ENCODE measurements at regions not wholly inside any gene's neighbourhood (a gene's known extent, or its start where the extent isn't known, plus 50 kb on each side); places are given as distances from the start of the nearest gene placed in this dataset.
"Not testable (repeated sequence)": the region's sequence is repeated elsewhere in the genome, so short reads cannot be mapped to it uniquely, and the experiment has no call there.

DNA sequence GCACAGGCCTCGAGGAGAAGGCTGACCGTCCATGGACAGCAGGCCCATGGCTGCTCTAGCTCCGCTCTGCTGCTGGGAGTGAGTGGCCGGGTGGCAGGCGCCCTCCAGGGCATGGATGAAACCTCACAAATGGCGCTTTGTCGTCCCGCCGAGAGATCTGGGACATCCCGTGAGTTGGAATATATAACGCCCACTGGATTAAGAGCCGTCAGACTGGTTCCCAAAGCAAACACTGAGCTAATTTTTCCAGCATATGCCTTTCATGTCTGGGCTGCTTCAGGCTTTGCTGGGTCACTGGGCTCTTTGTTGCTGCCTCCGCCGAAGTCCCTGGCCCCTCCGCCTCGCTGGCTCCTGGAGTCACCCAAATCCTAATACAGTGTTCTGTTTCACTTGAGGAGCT, 266.3 kb downstream of the FOXL1 start:
- no peak for DNase-seq

DNA sequence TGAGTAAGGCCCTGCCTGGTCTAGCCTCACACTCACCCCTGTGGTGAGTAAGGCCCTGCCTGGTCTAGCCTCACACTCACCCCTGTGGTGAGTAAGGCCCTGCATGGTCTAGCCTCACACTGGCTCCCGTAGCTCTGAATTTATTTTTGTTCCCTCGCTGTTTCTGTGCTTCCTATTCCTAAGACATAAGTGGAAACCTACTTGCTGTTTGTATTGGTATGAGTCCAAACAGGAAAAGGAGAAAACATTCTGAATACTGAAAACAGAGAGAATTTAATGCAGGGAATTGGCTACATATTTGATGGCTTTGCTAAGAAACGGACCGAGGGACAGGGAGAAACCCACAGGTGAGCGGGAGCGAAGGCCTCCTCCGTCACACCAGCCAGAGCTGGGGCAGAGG, 267.8 kb downstream of the FOXL1 start:
- no peak for DNase-seq

DNA sequence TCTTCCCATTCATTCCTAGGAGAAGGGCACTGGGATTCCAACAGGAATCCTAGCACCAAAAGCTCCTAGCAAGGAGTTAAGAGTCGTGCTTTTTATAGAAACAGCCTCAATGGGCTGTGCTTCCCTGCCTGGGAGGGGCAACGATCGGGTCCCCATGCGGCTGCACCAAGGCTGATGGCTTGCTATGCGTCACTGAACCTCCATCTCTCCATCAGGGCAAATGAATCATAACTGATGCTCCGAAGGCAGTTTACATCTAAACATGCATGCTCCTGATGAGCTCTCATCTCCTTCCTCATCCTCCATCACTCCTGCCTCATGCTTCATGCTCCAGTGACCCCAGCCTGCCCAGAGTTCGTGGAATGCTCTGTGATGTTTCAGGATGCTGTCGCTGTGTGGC, 270.5 kb downstream of the FOXL1 start:
- no peak for DNase-seq

DNA sequence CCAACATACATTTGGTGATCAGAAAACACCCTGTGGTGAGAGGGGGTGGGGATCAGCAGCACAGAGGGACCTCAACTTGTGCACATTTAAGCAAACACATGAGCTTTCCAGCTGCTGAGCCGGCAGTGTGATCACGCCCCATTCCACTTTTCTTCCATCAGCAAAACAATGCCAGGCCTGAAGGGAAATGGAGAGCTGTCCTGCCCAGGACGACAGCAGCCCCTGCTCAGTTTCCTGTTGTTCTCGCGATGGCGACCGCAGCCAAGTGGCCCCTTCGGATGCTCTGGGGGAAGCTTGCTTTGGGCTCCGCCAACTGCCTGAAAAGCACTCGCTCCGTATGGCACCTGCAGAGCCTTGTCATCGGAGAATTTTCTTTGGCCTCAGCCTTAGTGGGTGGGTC, 272.3 kb downstream of the FOXL1 start:
- DNase-seq, result no peak

DNA sequence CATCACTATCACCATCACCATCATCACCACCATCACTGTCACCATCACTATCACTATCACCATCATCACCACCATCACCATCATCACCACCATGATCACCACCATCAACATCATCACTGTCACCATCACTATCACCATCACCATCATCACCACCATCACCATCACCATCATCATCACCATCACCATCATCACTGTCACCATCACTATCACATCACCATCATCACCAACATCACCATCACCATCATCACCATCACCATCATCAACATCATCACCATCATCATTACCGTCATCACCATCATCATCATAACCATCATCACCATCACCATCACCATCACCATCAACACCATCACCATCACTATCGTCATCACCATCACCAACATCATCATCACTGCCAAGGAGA, 273.8 kb downstream of the FOXL1 start:
- no peak for DNase-seq

DNA sequence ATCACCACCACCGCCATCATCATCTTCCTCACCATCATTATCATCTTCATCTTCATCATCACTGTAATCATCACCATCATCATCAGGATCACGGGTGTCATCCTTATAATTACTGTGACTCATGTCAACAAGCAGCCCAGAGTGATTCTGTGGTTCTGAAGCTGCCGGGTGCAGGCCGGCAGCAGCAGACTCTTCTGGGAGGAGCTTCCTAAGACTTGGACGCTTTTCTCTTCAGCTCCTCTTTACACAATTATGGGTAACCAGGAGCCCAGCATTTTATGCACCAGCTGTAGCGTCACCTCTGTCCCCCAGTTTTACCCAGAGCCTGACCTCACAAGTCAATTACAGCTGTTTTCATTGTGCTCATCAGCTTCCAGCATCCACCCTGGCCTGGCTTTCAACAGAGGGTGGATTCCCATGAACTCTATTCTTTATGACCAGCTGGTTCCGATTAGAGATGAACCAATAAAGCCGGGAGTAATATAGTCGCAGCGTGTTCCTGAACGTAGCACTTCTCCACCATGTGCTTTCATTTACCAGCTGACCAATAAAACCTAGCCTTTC, 275.8 kb downstream of the FOXL1 start:
- DNase-seq, result no peak

DNA sequence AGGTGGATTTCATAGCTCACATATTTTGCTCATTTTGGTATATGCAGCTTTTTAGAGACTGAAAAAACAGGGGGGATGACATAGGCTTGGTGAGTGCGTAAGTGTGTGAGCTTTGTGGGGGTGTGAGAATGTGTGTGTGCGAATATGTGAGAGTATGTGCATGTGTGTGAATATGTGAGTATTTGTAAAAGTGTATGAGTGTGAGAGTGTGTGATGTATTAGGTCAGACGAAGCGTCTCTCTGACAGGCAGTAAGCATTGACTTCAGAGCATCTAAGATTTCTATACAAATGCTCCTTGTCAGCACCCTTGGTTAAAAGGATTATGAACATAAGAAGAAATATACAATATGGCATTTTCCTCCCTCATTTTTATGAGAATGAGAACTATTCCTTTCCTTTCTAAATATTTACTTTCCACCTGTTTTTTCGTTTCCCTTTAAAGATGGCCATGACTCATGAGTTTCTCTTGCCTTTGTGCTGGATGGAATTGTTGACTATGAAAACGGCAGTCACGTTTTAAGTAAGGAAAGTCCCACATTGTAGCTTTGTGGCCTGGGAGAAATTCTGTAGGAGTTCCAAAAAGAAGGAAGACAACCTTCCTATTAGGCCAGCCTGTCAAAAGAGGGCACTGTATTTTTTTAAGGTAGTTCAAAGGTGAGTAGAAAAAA, 276.4 kb downstream of the FOXL1 start:
- no peak for DNase-seq

DNA sequence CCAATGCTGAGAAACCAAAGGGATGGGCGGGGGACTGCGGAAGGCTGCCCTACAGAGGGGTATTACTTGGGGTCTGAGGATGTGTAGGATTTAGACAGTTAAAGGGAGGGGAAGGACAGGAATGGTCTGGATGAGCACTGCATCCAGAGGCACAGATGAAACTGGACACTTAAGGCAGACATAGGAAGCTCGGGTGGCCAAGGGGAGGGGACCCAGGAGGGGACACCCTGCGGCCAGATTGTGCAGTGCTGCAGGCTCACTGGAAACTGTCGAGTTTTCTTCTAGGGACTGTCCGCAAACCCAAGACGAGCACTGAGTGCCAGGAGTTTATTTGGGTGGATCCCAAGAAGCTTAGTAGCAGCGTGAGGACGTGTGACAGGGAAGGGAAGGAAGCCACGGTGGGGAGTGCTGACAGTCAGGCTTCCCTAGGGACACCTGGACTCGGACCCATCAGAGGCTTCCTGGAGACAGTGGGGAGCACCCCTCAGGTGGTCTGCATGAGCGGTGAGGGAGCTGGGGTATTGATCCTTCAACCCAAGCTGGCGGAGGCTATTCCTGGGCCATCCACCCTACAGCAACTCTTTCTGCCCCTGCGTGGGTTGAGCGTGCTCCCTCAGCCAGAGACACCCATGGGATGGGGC, 278.7 kb downstream of the FOXL1 start:
- no peak for DNase-seq

DNA sequence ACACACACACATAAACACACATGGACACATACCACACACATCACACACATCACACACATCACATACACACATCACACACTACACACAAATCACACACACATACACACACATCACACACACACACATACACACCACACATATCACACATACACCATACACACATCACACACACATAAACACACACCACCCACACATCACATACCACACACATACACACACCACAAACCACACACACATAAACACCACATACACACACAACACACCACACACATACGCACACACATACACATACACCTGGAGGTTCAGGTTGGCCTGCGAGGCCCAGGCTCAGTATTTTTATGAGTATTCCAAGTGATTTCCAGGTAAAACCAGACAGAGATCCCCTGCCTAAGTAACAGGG, 279.5 kb downstream of the FOXL1 start:
- no peak for DNase-seq

DNA sequence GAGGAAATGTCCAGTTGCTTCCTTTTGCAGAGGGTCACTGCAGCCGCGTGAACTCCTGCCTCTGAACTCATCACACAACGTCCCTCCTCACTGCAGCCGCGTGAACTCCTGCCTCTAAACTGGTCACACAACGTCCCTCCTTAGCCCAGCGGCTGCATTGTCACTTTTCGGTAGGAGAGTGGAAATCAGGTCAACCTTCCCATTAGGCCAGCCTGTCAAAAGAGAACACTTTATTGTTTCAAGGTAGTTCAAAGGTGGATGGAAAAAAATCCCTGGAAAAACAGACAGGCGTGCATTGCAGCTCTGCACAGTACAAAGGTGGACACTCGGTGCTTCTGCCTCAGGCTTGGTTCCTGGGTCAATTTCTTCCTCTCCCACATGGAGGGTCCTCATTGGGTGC, 280.2 kb downstream of the FOXL1 start:
- no peak for DNase-seq

DNA sequence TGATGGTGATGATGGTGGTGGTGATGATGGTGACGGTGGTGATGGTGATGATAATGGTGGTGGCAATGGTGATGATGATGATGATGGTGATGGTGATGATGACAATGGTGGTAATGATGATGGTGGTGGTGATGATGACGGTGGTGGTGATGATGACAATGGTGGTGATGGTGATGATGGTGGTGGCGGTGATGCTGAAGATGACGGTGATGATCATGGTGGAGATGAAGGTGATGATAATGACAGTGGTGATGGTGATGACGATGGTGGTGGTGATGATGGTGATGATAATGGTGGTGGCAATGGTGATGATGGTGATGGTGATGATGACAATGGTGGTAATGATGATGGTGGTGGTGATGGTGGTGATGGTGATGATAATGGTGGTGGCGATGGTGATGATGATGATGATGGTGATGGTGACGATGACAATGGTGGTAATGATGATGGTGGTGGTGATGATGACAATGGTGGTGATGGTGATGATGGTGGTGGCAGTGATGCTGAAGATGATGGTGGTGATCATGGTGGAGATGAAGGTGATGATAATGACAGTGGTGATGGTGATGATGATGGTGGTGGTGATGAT, 283.0 kb downstream of the FOXL1 start:
- not testable (repeated sequence) for DNase-seq

DNA sequence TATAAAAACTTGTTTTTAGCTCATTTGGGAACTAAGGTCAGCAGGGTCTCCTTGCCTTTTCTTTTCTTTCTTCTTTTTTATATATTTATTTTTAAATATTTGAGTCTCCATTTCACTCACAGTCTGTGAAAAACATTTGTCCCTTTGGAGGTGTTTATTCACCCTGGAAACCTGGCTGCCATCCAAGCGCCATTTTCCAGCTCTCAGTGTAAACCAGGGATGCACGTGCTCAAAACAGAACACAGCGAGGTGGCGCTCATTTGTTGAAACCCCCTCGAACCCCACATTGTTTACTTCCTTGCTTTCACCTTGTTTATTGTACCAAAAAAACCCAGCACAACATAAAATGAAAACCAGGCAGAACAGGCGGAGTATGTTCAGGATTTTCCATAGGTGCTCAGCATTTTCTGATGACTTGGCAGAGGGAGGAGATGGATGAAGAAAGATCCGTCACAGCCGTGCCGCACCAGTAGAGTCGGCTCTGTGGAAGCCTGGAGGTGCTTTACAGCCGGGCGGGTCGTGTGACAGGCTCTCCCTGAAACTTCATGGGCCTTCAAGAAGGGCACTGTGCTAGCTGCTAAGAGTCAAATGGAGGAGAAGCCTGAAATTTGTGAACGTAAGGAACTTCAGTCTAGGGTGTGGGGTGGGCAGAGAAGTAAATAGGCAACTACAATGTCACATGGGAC, 284.4 kb downstream of the FOXL1 start:
- no peak for DNase-seq

DNA sequence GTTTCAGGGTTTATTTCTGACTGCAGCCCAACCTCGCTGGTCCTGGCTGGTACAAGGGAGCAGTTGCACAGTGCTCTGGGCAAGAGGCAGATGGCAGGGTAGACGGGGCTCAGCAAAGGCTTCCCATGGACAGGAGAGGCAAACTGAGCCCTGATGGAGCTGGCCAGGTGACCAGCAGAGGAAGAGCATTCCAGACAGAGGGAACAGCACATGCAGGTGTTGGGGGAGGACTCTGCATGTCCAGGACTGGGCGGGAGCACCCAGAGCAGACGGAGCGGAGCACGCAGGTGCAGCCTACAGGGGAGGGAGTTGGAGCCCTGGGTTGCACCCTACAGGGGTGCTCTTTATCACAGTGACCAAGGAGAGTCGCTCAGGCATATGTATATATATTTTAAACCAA, 285.3 kb downstream of the FOXL1 start:
- no peak for DNase-seq

DNA sequence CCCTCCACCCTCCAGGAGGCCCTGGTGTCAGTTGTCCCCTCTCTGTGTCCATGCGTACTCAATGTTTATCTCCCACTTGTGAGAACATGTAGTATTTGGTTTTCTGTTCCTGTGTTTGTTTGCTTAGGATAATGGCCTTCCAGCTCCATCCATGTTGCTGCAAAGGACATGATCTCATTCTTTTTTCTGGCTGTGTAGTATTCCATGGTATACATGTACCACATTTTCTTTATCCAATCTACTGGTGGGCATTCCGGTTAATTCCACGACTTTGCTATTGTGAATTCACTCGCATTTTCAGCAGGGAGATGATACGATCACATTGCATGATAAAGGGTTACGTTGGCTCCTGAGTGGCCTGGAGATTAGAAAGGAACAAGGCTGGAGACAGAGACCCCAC, 286.2 kb downstream of the FOXL1 start:
- DNase-seq, result no peak

DNA sequence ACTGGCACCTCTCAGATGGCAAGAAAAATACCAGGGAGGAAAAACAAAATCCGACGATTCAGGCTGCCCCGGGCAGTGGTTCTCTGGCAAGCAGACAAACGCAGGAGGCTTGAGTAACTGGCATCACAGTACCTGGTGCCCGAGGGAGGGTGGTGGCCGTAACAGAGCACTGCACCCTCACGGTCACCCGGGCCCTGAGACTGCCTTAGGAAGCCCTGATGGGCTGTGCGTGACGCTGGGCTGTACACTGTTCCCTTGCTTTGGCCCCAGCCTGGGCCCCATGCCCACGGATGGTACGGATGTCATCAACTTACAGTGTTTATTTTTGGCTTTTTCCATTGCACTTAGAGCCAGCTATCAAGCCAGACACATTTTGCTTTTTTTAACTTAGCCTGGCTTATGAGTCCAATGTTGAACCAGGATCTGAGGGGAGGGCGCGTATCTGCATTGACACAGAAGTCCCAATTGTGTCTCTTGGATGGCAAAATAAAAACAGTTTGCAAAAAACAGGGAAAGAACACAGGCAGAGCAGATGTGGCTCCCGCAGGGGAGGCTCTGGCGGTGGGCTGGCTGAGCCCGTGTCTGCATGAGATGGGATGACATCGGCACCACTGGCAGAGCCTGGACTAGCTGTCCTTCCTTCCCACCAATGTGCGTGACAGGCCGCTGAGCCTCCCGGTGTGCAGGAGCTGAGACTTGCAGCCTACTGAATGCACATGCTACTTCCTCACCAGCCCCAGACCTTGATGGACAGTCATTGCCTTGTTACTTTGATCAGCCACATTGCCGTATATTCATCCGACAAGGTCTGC, 287.7 kb downstream of the FOXL1 start:
- no peak for DNase-seq

DNA sequence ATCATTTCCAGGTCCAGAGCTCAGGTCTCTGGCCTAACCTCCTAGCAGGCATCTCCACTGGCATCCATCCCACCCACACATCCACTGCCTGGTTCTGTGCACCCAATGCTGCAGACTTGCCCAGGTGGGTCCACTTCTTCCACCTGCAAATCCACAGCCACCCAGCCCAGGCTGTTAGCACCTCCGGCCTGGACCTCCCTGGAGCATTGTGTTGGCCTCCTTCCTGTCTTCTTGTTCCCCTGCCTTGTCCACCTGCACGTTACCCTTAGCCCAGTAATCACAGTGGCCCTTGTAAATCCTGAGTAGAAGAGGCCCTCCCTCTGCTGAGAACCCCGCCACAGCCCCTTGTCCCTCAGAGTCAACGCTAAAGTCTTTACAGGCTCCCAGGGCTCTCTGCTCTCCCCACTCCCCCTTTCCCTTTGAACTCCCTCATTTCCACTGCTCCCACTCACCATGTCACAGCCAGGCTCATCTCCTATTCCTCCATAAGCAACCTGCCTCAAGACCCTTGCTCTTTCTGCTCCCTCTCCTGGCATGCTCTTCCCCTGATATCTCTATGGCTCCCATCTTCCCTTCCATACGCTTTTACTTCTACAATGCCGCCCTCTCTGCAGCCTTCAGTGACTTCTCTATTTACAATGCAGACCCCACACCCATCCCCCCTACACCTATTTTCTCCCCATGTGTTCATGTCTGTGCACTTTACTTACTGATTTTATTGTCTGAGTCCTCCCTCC, 288.8 kb downstream of the FOXL1 start:
- no peak for DNase-seq

DNA sequence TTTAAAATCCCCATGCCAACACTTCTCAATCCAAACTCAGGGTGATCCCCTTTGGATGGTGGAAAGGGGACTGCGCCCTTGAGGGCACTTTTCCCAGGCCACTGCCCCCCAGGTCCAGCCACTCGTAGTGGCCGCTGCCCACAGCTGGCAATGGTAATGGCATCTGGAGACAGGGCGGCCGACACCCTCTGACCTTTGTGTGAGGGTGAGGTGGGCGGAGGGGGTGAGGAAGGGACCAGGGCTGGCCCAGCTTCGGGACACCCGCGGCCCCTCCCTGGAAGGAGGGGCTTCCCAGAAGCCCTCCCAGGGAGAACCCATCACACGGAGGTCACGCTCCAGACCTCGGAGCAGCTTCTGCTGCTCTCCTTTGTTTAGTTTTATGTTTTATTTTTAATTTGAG, 289.7 kb downstream of the FOXL1 start:
- DNase-seq, result no peak

DNA sequence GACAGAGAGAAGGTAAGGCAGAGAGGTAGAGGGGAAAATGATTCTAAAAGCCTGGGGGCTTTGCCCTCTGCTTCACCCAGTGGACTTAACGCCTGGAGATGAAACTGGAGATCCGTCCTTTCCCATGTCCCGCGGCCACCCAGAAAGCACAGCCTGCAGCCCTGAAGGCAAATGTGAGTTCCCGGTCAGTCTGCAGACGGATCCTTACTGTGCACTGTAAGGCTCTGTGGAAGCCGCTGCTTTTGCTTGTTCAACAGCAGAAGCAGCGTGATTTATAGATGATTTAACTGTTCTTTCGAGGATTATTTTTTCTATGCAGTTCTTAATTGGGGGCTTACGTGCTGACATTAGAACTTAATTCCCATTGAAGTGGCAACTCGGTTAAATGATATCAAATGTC, 290.4 kb downstream of the FOXL1 start:
- no peak for DNase-seq

DNA sequence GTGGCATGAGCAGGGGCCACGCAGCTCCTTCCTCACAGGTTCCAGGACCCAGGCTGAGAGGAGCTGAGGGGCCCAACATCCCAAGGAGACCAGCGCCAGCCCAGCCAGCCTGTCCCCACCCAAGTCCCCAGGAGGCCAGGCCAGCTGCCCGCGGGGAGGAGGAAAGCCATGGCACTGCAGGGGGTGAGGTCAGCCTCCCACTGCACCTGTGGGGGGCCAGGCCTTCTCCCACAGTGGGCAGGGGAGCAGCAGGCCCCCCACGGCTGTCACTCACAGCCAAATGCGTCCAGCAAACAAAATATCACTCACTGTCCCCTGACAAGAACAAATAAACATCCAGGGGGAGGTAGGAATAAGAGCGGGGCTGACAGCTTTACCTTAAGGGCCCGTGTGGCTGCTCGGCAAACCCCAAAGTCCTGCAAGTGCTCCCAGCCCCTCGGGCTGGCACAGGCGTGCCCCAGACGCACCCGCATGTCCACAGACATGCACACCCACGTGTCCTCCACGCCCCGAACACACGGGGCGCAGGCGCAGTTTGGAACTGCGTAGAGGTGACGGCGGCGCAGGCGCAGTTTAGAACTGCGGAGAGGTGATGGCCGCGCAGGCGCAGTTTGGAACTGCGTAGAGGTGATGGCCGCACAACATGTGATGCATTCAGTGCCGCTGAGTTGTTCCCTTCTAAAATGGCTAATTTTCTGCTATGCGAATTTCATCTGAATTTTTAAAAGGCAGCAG, 291.1 kb downstream of the FOXL1 start:
- no peak for DNase-seq

DNA sequence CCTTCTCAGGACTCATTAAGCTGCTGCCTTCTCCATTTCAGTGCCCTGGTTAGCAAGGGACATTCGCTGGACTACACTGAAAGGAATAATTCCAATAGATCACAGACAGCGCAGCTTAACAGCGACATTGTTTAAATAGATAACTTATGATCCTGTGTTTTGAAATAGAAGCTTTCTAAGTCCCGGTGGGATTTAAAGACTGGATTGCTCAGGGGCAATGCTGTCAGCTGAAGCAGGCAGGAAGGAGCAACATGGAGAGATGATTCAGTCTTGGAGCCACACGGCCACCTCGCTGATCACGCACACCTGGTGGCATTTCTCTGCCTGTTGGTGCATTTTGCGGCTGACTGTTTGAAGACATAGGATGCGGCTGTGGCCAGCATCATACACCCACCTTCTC, 292.0 kb downstream of the FOXL1 start:
- no peak for DNase-seq

DNA sequence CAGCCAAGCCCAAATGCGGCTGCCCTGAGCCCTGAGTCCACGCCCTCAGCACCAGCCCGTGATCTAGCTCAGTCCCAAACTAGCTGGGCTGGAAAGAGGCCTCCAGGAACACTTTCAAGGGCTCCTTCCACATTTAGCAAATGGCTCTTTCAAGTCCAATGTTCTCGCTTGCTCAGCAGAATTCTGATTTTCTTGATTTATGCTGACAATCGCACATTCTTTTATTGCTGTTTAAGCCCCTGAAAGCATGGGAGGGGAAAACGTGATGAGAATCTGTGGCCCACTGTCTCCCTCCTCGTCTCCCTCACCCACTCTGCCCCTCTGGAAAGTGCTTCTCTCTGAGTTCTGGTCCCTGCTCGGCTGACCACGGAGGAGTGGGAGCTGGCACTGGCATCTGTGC, 293.8 kb downstream of the FOXL1 start:
- no peak for DNase-seq

DNA sequence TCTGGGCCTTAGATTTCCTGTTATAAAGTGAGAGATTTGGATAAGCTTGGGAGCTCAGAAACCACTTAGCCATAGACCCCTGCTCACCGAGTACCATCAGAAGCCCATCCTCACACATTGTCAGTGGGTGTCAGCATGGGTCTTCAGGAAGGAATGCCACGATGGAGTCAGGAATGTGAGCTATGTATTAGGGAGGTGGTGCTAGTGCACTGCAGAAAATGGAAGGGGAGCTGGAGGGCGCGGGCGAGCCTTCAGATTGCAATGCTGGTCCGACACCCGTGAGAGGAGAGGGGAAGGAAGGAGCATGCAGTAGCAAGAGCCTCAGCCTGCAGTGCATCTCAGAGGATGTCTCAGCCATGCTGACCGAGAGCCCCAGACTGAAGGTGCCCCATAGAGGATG, 294.5 kb downstream of the FOXL1 start:
- DNase-seq, result no peak
